Suprapubic skin (tissue), 3 donors: ENCODE measurements at regions not wholly inside any gene's neighbourhood (a gene's known extent, or its start where the extent isn't known, plus 50 kb on each side); places are given as distances from the start of the nearest gene placed in this dataset.

Experiments
- CTCF ChIP-seq, 2 donors: fragments of 200-600 bp in 1 of 2; fragments of 450-650 bp in 1 of 2; sonication (generic) in 1 of 2; IDR thresholded peaks; one replicate each; pipeline ENCODE4 v1.5.1; 2016 to 2019; ENCODE audit warnings: antibody characterized with exemption in 2 of 2, mild to moderate bottlenecking in 1 of 2, moderate library complexity in 1 of 2
- POLR2A ChIP-seq, 2 donors: fragments of 450-650 bp; IDR thresholded peaks; one replicate each; pipeline ENCODE4 v1.6.1; 2017; ENCODE audit warnings: antibody characterized with exemption in 2 of 2, mild to moderate bottlenecking in 2 of 2, moderate library complexity in 2 of 2

GRCh38 chr4:31370866-31371465, 650.8 kb downstream of the PCDH7 start:
- TF ChIP-seq CTCF (IDR thresholded peaks at IDR 0.05) (peak; percentile 16 to 66), POLR2A (IDR thresholded peaks at IDR 0.05) (no peak)
